ENCODE measurements at regions not wholly inside any gene's neighbourhood (a gene's known extent, or its start where the extent isn't known, plus 50 kb on each side); places are given as distances from the start of the nearest gene placed in this dataset.

DNA sequence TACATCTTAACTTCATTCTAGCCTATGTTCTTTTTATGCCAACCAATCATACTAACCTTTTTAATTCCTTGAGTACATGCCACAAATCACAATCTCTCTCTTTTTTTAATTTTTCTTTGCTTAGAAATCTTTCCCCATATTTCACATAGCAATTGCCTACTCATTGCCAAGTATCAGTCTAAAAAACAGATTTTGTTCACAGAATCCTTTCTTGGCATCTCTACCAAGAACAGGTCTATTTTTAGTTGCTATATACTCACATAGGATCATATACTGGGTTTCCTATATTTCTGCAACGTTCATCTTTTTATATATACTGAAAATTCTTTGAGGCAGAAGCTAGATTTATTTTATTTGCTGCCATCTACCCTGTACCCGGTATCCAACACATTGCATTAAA, 292.1 kb downstream of the GASK1B start:
- DNase-seq: no peak

GRCh38 chr4:157854819-157855218, 318.0 kb downstream of the GASK1B start:
- no peak for DNase-seq

DNA sequence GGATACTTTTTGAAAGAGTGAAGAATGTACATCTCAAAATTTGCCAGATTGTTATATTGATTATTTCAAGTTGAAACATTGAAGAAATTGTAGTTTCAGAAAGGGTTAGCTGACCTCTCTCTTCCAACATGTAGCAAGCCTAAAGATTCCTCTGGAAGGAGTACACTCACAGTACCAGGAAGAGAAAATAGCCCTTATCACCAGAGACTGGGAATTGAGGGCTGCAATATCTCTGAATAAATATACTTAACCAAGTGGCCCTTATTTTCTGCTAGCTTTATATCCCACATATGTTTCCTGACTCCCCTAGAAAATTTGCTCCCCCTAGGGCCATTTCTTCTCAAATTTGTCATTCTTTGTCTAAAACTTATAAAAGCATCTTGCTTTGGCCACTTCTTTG, 332.2 kb downstream of the GASK1B start:
- DNase-seq: no peak

GRCh38 chr4:157840034-157840433, 332.8 kb downstream of the GASK1B start:
- no peak for DNase-seq

DNA sequence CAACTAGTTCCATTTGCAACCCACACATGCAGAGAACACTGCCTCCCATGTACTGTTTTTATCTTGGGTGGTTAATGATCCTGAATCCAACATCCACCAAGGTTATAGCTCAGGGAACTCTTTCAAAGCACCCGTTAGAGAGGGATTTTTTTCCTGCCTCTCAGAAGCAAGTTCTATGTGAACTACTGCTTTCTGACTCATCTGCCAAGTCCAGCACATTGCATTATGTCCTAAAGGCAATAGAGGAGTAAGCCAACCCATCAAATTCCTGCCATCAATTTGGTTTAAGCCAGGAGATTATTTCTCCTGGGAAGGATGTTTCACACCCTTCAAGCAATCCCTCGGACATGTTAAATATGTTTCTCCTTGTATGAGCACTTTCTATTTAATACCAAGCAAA, 334.5 kb downstream of the GASK1B start:
- DNase-seq: no peak

DNA sequence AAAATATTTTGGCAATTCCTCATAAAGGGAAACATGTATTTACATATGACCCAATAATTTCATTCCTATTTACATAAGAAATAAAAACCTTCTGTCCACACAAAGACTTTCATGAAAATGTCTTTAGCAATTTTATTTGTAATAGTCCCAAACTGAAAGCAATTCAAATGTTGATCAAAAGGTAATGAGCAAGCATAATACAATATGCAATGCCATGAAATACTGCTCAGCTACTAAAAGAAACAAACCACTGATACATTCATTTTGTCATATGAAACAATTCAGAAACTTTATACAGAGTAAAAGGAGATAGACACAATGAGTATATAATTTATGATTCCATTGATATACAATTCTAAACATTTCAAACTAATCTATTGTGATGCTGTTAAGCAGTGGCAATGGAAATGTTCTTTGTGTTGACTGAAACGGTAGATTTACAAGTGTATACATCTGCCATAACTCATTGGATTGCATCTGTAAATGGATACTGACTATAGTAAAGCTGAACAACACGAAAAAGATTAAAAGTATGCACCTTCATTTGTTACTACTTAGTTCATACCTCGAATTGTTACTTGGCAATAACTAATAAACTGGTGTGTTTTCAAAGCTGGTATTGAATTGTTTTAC, 335.6 kb downstream of the GASK1B start:
- DNase-seq: no peak

GRCh38 chr4:157832596-157832995, 340.2 kb downstream of the GASK1B start:
- DNase-seq: no peak

- no peak for DNase-seq
These were observed 348.8 kb downstream of the GASK1B start for GRCh38 chr4:157824021-157824420.

- DNase-seq: no peak
These were observed 351.0 kb downstream of the GASK1B start for GRCh38 chr4:157821814-157822213.

DNA sequence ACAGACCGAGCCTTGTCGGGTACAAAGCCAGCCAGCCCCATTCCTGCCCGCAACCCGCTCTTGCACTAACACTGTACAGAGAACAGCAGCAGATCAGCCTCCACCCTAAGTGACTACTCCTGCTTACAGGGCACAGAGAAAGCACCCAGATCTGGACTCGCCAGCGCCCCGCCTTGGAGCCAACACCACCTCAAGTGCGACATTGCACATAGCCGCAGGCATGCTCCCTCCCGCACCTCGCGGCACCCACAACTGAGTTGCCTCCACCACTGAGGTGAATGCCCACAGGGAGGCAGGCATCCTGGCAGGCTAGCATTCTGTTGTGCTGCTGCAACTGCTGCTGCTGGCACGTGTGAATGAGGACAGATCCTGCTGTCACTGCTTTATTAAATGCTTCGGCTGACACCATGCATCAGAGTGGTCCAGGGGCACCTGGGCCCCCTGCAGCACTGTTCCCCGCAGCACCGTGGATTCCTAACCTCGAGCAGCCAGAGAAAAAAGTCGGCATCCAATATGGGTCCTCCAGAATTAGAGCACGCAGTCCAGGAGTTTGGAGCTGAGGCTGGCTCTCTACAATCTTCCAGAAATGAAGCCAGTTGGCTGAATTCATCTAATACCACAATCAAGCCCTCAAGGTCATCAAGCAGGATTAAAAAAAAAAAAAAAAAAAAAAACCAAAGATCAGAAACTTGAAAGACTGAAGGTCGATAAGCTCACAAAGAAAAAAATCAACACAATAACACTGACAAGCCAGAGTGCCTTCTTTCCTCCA, 352.9 kb downstream of the GASK1B start:
- no peak for DNase-seq

GRCh38 chr4:157818946-157819692, 353.7 kb downstream of the GASK1B start:
- no peak for DNase-seq

- DNase-seq: no peak
These were observed 362.6 kb downstream of the GASK1B start for GRCh38 chr4:157810137-157810774.

GRCh38 chr4:157808796-157809383, 363.9 kb downstream of the GASK1B start:
- DNase-seq: no peak

DNA sequence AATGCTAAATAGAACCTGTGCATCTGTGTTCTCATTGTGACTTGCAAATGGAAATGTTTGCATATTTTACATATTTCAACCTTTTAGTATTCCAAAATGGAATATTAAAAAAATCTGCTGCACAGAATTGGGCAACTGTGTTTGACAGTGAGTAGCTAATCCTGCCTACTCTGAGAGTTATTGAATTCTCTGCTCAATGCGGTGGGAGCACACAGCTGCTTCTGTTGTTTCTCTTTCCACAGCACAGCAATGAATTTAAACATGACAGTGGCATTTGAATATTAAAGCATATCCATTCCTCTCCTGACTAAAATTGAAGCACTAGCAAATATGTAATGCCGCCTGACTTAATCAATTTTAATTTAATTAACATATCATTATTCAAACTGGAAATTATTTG, 366.6 kb downstream of the GASK1B start:
- DNase-seq: no peak

- DNase-seq: no peak
These were observed 367.8 kb downstream of the GASK1B start for GRCh38 chr4:157804986-157805385.

DNA sequence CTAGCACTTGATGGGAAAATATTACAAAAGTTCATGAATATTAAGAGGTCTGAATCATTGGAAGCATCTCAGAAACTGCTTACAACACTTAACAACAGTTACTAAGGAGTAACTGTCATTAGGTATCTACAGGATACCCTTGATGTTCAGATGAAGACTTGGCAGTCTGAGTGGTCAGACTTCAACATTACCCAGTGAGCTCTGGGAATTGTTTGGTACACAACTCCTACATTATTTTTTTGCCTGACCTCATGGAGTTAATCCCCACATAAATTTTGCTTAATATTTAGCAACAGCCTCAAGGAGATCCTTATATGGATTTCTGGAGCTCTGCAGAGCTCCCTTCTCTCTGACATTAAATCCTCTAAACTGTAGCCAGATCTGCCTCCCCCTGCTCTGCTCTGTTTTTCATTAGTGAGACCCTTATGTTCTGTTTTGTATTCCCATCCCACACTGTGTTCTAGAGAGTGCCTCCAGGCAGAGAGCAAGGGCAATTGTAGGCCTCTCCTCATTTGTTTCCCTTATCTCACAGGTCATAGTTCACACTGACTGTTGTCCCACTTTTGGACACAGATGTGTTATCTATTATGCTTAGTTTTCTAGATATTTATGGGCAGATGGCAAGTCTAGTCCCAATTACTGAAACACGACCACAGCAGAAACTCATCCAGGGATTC, 368.8 kb downstream of the GASK1B start:
- DNase-seq: no peak

GRCh38 chr4:157803421-157803820, 369.4 kb downstream of the GASK1B start:
- DNase-seq: no peak

DNA sequence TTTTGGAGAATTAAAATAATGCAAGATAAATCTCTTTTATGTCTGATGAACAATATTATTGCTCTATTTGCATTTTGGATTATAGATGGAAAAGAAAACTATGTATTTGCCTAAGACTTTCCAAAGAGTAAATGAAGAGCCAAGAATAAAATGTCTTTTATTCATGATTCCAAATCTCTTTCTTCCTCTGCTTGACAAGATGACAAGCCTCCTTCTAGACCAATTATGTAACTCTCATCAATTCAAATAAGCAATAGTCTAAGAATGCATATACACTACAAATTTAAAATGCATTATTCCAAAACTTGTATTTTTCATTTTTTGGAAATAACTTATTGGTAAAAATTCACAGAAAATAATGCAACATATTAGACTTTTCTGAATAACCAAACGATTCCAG, 377.3 kb downstream of the GASK1B start:
- DNase-seq: no peak

- DNase-seq: no peak
These were observed 380.1 kb downstream of the GASK1B start for GRCh38 chr4:157792716-157793115.

DNA sequence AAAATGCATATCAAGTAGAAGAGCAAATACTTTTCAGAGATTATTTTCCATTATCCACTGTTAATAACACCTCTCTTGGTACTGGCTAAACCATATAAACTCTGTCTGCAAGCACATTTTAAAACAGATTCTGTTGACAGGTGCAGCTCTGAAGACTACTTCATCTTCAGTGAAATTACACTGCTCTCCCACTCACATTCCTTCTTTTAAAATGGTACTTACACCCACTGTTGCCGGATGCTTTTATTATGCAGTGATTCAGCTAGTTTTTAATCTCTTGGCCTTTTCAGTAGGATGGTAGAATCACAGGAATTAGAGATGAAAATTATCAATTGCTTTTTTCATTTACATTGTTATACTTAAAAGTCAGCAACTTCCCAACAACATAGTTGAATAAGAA, 381.6 kb downstream of the GASK1B start:
- no peak for DNase-seq

DNA sequence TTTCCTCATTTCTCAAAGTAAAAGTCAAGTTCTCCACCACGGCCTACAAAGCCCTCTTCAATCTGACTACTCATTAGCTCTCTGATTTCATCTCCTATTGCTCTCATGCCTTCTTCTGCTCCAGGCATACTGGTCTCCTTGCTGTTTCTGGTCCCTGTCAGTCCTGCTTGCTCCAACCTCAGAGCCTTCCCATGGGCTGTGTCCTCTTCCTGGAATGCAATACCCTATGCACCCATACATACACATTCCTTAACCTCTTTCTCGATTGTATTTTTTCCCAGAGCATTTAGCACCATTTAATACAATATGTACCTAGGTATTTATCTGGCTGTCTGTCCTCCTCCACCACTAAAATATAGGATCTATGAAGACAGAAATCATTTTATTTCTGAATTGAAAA, 385.2 kb downstream of the GASK1B start:
- no peak for DNase-seq

DNA sequence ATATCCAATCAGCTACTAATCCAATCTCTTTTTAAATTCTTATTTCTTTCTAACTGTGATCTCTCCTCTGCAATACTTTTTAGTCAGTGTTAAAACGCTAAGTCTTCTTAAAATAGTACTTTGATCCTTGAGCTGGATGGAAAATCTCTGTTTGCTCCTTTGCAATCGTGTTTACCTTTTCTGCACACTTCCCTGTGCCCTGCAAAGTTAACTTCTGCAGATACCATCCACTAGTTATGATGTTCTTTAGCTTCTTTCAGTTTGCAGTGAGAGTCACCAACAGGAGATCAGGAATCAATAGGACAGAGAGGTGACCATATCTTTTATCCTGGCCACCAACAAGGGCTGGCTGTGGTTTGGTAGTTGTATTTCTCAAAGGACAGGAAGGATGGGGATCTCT, 391.5 kb downstream of the GASK1B start:
- no peak for DNase-seq

Data from T-helper 2 cell (primary cell).